Hepatocyte (in vitro differentiated cells): ENCODE measurements at regions not wholly inside any gene's neighbourhood (a gene's known extent, or its start where the extent isn't known, plus 50 kb on each side); places are given as distances from the start of the nearest gene placed in this dataset.

Experiments used
- EZH2 ChIP-seq: fragments of 200-600 bp; sonication (generic); IDR thresholded peaks from 2 replicates; pipeline ENCODE4 v1.6.1; 2016; ENCODE audit warnings: antibody characterized with exemption, mild to moderate bottlenecking, borderline replicate concordance
- EZH2phosphoT487 ChIP-seq: fragments of 200-600 bp; sonication (generic); IDR thresholded peaks from one replicate; pipeline ENCODE4 v1.6.1; 2018; ENCODE audit warnings: antibody characterized with exemption, mild to moderate bottlenecking, low read depth, moderate library complexity; ENCODE audit not compliant: unreplicated experiment, severe bottlenecking
- TF ChIP-seq, protein P1 (sequence below): fragments of 200-600 bp; sonication (generic); IDR thresholded peaks from 2 replicates; pipeline ENCODE4 v1.5.1; 2016; ENCODE audit warnings: antibody characterized with exemption, mild to moderate bottlenecking; ENCODE audit not compliant: poor library complexity

DNA sequence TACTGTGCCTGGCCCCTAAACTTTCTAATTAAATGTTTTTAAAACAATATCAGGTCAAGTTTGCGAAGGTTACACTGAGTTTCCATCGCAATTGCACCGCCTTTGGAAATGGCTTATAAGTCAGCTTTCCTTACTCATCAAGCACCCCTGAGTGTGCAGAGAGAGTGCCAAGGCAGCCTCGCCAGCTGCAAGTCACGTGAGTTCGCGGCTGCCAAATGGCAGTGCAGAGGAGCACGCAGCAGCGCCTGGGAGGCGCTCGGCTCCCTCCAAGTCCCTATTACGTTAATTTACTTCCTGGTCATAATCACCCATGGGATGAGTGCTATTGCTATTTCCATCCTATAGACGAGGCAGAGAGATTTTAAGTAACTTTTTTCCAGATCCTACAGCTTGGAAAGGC lies 319.6 kb downstream of the TEX29 start:
- TF ChIP-seq, protein P1, sequence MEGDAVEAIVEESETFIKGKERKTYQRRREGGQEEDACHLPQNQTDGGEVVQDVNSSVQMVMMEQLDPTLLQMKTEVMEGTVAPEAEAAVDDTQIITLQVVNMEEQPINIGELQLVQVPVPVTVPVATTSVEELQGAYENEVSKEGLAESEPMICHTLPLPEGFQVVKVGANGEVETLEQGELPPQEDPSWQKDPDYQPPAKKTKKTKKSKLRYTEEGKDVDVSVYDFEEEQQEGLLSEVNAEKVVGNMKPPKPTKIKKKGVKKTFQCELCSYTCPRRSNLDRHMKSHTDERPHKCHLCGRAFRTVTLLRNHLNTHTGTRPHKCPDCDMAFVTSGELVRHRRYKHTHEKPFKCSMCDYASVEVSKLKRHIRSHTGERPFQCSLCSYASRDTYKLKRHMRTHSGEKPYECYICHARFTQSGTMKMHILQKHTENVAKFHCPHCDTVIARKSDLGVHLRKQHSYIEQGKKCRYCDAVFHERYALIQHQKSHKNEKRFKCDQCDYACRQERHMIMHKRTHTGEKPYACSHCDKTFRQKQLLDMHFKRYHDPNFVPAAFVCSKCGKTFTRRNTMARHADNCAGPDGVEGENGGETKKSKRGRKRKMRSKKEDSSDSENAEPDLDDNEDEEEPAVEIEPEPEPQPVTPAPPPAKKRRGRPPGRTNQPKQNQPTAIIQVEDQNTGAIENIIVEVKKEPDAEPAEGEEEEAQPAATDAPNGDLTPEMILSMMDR, result no peak
- TF ChIP-seq EZH2 (no peak), EZH2phosphoT487 (no peak)
